GM19468 (cell line): ENCODE measurements at regions not wholly inside any gene's neighbourhood (a gene's known extent, or its start where the extent isn't known, plus 50 kb on each side); places are given as distances from the start of the nearest gene placed in this dataset.

Source experiments
- ATAC-seq: cut with Tn5 transposase; IDR thresholded peaks from one replicate; pipeline ENCODE4 v1.9.1; 2021; ENCODE audit warnings: mild to moderate bottlenecking, moderate library complexity, moderate number of reproducible peaks; ENCODE audit not compliant: unreplicated experiment; ENCODE audit errors: extremely low read depth

DNA sequence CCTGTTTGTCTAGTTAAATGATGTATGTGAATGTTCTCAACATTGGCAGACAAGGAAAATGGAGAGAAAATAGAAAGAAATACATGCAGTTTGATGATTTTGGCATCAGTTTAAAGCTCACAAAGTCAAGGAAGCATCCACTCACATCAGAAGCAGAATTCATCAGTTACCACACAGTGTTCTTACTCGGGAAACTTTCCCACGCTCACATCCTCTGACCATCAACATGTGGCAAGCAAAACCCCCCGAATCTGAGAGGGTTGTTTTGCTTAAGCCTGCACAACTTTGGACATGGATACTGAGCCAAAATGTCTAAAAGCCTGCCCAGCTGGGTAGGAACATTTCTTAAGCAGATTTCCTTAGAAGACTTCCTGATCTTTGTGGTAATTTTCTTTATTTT lies 407.6 kb downstream of the ANKRD50 start:
- no peak for ATAC-seq

DNA sequence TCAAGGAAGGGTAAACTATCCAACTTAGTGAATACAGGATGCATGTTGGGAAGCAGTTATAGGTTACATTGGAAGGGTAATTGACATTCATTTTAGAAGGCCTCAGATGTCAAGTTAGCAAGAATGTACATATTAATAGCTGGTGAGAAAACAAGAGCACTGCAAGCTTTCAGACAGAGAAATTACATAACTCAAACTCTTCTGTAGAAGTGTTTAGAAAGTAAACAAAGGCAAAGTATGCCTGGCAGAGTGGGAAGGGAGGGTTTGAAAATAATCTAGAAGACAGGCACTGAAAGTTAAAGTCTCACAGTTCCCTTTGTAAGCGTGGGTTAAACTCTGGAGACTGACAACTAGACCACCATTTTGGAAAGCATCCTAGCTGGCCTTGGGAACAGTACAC lies 406.2 kb downstream of the ANKRD50 start:
- ATAC-seq, result no peak

DNA sequence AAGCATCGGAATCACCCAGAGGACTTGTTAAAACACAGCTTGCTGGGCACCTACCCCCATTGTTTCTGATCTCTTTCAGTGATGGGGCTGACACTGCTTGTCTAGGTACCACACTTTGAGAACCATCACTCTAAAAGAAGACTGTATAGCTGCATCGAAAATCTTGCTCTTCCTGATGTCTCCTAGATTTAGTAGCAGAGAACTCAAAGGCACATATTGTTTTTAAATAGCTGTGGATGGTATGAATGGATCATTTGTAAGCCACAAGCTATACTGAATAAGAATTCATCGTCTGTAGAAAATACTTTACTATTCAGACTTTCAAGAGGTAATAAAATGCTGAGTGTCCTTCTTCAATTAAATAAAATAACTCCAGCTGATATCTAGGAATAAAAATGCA lies 405.4 kb downstream of the ANKRD50 start:
- ATAC-seq, result no peak

DNA sequence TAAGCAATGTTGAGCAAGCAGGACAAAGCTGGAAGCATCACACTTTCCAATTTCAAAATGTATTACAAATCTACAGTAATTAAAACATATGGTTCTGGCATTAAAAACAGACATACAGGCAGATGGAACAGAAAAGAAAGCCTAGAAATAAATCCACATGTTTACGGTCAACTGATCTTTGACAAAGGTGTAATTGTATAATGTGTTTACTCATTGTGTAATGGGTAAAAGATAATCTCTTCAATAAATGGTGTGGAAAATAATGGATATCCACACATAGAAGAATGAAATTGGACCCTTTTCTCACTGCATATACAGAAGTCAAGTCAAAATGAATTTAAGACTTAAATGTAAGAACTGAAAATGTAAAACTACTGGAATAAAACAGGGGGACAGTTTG lies 394.2 kb downstream of the ANKRD50 start:
- no peak for ATAC-seq

DNA sequence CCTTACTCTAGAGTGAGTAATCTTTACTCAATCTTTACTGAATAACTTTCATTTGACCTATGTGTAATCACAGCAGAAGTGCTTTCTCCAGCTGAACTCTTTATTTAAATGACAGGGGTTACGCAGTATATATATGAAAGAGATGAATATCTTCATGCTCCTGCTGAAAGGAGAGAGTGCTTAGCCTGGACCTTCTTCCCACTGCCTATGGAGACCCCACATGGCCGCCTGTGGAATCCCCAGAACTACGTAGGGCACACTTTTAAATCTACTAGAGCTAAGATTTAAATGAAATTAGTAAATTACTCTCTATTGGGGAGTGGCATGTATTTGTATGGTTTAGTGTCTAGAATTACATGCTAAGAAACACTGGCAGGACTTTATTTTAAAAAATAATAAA lies 391.2 kb downstream of the ANKRD50 start:
- no peak for ATAC-seq

DNA sequence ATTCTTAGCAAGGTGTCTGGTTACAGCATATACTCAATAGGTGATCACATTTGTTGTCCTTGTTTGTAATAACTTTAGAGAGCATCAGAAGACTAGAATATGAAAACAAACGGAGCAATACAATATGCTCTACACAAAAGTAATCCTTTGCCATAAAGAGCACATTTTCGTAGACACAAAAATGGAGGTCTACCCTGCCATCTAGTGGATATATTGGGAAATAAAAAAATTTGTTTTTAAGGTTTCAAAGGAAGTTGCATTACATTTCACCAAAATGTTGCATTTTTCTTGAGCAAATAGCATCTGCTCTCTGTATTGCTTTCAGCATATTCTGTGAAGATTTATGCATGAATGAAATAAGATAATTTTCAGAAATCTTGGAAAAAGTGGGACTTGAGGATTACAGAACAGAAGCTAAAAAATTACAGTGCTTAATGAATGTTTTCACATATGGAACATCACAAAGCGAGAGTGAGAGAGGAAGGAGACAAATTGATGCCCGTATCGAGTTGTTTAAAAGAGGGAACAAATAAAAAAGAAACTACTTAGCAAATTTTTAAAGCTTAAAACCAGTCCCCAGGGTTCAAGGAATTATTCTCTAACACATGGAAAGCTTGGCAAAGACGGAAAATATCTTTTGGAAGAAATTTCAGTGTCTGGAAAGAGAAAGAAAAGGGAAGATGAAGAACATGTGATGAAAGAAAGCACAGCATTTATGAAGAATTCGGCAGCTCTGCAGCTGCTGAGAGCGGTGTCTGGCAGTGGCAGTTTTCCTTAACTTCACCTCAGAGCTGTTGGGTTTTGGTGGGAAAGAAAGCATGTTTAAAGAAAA lies 390.1 kb downstream of the ANKRD50 start:
- ATAC-seq, result no peak

DNA sequence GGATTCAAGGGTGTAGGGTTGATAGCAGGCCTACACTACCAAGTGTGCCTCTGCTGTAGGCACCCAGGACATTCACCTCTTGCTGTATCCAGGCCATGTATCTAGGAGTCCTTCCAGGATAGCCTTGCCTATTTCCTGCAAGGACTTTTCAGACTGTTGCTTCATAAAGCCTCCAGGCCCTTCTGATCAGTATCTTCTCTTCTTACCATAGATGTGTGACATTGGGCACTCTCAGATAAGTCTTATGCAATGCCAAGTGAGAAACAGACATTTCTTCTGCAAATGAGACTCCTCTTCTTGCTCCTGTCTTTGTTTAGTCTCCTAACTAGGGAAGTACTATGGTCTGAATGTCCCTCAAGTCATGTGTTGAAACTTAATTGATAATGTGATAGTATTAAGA lies 386.8 kb downstream of the ANKRD50 start:
- ATAC-seq, result no peak

DNA sequence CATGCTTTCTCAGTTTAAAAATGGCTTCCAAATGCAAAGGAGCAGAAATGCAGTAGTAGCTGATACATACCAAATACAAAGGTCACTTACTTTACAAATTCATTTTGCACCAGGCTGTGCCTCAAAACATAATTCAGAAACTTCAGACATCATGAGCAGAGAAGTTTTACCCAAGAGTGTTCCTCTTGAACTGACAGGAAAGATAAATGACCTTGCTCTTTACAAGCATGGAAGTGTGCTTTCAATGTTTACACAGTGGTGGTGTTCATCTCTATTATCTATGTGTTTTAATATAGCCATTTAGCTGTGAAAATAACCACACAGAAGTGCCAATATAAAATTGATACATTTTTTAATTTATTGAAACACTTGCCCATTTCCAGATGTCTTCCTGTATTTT lies 383.4 kb downstream of the ANKRD50 start:
- ATAC-seq, result no peak

DNA sequence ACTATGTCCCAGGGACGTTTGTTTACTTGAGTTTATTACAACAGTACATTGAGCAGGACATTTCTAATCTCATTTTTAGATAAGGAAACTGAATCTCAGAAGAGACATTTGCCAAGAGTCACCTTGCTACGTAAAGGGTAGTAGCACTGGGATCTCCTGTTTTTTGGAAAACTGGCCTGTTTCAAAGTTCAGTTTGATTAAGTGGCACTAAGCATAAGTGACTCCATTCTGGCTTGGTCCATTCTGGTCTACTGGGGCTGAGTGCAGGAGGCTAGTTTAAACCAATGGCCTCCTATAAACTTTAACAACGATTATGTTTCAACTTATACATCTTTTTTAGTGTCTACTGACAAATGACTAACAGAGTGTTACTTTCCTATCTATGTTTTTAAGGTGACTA lies 382.5 kb downstream of the ANKRD50 start:
- no peak for ATAC-seq

DNA sequence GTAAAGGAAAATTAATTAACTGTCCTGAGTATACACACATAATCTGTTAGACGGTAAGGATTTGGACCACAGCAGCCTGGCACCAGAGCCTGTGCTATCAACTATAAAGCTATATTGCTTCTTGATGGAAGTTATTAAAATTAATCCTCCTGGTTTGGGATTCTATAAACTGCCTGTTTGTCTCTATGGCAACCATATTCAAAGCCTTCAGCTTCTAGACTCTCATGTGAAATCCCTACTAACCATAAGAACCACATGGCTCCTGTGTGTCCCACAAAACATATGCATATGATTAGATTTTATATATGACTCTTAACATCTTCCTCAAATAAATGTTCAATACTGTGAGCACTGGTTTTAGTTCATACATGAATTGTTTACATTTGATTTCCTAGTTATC lies 380.8 kb downstream of the ANKRD50 start:
- no peak for ATAC-seq

DNA sequence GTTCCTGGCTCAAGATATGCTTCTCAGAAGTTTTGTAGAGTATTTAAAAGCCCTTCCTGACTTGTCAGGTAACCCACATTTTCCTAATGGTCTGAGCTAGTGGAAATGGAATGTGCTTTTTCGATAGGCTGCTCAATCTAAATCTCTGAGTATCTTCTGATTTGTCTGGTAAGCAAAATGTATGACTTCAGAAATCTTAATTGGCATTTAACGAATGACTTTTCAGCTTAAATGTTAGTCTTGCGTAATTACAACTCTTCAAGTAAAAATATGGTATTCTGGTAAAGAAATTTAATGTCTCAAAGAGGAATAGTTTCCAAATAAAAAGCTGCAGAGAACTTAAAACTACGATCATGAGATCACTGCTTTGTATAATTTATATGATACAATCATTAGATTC lies 379.1 kb downstream of the ANKRD50 start:
- ATAC-seq, result no peak

DNA sequence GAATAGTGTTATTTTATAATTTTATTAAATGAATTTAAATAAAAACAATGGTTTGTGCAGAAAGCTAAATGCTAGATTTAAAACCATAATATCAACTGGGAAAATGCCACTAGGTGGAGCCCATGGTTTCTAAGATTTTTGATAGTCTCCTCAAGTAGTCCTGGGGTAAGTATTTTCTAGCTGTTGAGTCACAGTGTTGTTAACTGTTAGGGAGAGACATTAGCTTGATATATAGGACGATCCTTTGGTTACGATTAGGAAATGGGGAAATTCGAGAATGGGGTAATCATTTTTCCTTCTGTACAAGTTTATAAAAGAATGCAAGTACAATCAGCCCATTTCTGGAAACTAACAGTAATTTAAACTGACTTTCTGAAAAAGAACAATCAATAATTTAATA lies 378.4 kb downstream of the ANKRD50 start:
- ATAC-seq, result no peak

DNA sequence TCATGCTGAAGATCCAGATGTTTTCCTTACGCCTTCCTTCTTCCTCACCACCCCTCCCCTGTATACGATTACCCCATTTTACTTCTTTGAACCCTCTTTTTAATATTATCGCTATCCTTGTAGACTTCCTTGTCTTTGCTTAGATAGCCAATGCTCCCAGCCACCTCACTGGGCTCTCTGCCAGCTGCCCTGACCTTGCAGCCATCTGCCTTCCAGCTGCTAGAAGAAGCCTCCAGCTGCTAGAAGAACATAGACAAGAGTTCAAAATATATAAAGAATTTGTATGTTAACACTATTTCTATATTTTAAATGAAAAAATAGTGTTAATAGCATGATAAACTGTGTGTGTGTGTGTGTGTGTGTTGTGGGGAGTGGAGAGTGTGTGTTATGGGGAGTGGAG lies 374.7 kb downstream of the ANKRD50 start:
- ATAC-seq, result no peak

DNA sequence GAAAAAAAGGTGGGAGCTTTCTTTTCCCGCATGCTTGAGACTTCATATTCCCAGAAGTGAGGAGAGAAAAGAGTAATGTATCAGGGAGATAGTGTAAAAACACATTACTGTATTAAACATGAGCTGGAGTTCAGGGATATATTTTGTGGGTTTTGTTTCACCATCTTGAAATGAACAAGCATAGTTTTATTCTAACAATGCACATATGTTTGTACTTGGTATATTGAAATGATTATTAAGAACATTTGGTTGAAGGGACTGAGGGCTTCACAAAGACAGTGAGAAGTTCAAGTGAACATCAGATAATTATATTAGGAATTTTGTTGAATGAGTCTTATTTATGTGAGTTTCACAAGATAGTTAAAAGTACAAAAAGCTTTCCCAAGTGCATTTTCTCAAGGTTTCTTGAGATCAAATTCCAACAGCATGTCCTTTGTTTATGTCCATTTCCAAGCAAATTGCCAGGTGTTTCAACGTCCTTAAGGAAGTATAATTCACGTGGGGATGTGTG lies 368.8 kb downstream of the ANKRD50 start:
- no peak for ATAC-seq

DNA sequence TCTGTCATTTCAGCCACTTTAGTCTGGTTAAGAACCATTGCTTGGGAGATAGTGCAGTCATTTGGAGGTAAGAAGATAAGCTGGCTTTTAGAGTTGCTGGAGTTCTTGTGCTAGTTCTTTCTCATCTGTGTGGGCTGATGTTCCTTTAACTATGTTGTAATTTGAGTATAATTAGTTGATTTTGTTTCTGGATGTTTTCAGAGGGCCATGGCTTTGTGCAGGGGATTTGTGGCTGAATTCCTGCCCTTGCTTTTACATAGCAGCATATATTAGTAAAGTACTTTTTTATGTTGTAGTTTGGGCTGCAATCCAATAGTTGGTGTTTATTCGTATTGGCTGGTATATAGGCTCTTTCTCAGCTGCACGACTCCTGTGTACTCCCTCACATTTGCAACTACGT lies 339.6 kb downstream of the ANKRD50 start:
- ATAC-seq, result no peak

DNA sequence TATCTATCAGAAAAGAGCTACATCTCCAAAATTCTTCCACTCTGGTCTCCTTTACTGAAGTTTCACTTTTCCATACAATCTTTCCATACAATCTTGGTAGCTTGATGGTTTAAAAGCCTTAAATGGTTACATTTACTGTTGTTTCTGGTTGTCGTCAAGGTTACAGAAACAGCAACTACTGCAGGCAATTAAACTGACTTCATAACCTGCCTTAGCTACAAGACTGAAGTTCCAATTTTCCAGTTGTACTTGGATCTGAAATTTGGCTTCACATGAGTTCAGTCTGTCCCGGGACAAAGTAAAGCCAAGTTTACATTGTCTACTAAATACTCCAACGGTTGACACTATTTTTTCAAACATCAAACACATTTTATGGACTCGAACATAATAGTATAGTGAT lies 326.4 kb downstream of the ANKRD50 start:
- ATAC-seq, result no peak

DNA sequence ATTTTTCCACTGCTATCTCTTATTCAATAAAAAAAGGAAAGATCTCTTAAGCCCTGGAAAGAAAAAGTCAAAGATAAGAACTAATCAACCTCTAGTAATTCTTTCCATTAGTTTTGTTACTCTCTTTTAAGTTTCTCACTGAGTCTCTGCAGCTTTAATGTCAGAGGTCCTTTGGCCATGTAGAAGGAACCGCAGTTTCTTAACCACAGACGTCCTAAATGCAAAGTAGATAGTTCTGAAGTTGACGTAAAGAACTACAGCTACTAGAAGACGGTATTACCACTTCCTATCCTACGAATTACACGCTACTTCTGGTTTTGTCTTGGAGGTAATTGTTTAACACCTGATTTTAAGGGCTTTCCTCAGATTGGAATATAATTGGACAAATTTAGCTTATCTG lies 325.9 kb downstream of the ANKRD50 start:
- no peak for ATAC-seq

DNA sequence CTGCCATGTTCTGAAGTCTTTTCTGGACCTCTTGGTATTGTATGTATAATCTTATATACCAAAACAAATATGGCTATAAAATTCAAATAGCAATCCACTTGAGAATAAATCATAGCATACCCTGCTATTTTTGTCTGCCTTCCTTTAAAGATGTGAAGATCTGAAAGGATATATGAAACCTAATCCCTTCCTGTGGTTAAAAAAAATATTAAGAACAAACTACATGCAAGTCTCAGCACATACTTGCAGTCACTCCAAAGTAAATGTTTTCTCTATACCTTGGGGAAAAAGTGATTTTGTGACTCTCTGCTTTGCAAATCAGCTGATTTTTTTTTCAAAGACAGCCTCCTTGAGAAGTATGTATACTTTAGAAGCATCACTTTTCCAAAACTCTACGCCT lies 322.9 kb downstream of the ANKRD50 start:
- no peak for ATAC-seq

DNA sequence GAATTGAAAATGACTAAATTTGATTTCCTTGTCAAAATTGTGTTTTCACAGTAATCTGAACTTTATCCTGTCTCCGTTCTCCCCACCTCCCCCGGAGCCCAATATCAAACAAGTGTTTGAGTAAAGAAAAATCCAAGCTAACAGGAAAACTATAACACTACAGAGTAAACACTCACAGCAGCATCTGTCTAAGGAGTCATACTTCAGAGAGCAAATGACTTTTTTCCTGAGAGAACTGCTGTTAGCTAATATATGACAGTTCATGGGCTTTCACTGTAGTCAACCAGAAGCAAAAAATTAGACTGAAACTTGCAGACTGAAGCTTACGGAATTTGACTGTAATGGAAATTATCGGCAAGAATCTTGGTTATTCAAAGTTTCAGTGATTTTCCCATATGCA lies 321.7 kb downstream of the ANKRD50 start:
- ATAC-seq, result no peak

DNA sequence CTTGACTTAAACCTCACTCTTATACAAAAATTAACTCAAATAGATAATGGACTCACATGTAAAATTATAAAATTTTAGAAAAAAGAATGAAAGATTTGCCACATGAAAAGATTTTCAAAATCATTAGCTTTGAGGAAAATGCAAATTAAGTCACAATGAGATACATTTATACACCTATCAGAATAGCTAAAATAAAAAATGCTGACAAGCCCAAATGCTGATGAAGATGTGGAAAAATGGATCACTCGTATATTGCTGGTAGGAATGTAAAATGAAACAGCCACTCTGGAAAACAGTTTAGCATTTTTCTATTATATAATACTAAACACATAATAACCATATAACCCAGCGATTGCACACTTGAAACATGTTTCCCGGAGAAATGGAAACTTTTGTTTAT lies 316.2 kb downstream of the ANKRD50 start:
- ATAC-seq, result no peak

DNA sequence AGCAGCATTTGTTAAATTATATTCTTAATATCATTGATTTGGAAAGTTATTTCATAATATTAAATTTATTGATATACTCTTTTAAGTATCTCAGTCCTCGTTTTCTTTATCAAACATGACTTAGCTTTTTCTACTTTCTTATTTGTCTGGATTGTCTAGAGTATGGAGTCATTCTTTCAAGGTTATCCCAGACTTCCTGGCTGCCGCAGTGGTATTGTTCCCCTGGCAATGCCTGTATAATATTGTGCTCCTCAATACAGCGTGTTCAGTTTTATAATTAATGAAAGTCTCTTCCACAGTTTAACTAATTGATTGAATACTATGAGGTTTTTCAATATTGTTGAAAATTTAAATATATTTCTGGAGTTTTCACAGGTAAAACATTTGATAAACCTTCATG lies 310.9 kb downstream of the ANKRD50 start:
- ATAC-seq, result no peak

DNA sequence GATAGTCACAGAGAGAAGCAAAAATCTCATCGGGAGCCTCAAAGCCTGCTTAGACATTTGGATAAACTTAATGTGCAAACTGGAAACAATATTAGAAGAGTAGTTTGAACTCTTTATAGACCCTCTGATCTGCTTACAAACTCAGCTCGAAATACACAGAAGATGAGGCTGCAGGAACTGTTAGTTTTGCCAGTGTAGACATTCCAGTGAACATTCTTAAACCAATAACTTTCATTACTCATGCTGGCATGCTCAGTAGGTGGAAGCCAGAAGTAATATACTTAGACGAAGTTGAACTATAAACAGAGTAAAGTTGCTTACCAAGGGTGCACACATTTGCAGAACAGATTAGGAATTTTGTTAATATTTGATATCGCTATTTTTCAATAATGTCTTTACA lies 303.5 kb downstream of the ANKRD50 start:
- ATAC-seq, result no peak
